GM12875 (cell line): ENCODE measurements at regions not wholly inside any gene's neighbourhood (a gene's known extent, or its start where the extent isn't known, plus 50 kb on each side); places are given as distances from the start of the nearest gene placed in this dataset.

ENCODE experiments used
- H3K4me3 ChIP-seq: one replicate; pipeline ENCODE4 v1.5.1; 2011; ENCODE audit warnings: low read depth, low read length, control low read depth
- CTCF ChIP-seq: IDR thresholded peaks from 2 replicates; pipeline ENCODE4 v1.5.1; 2011; ENCODE audit warnings: low read depth, mild to moderate bottlenecking, control low read depth, inconsistent platforms, low read length, moderate library complexity, borderline replicate concordance; ENCODE audit not compliant: insufficient read depth

- no peak overlapping the region for H3K4me3 ChIP-seq
- no peak for TF ChIP-seq CTCF
Observed at GRCh38 chr12:77122236-77122635, 56.9 kb upstream of the E2F7 start.

- H3K4me3 ChIP-seq: no peak overlapping the region
- no peak for TF ChIP-seq CTCF
Observed at GRCh38 chr12:77120156-77121085, 55.1 kb upstream of the E2F7 start.

- no peak overlapping the region for H3K4me3 ChIP-seq
- TF ChIP-seq CTCF: no peak
Observed at GRCh38 chr12:77118696-77119095, 53.3 kb upstream of the E2F7 start.

- no peak overlapping the region for H3K4me3 ChIP-seq
- no peak for TF ChIP-seq CTCF
Observed at GRCh38 chr12:77116277-77116676, 50.9 kb upstream of the E2F7 start.

GRCh38 chr12:77115471-77115870 lies 50.1 kb upstream of the E2F7 start:
- no peak overlapping the region for H3K4me3 ChIP-seq
- no peak for TF ChIP-seq CTCF
